ENCODE measurements at regions not wholly inside any gene's neighbourhood (a gene's known extent, or its start where the extent isn't known, plus 50 kb on each side); places are given as distances from the start of the nearest gene placed in this dataset.

GRCh38 chr12:46470036-46470627, 97.6 kb upstream of the SLC38A2 start:
- DNase-seq (ENCODE audit: low spot score): no peak

- DNase-seq (ENCODE audit: low spot score): no peak
These were observed 96.2 kb upstream of the SLC38A2 start for GRCh38 chr12:46468813-46469212.

- DNase-seq (ENCODE audit: low spot score): no peak
These were observed 95.6 kb upstream of the SLC38A2 start for GRCh38 chr12:46468160-46468559.

GRCh38 chr12:46465307-46465706, 92.7 kb upstream of the SLC38A2 start:
- DNase-seq (ENCODE audit: low spot score): no peak

- DNase-seq (ENCODE audit: low spot score): no peak
These were observed 92.3 kb upstream of the SLC38A2 start for GRCh38 chr12:46464863-46465262.

GRCh38 chr12:46462641-46463355, 90.2 kb upstream of the SLC38A2 start:
- DNase-seq (ENCODE audit: low spot score): no peak

GRCh38 chr12:46461907-46462640, 89.5 kb upstream of the SLC38A2 start:
- no peak for DNase-seq (ENCODE audit: low spot score)

- DNase-seq (ENCODE audit: low spot score): no peak
These were observed 88.9 kb upstream of the SLC38A2 start for GRCh38 chr12:46461459-46461858.

- no peak for DNase-seq (ENCODE audit: low spot score)
These were observed 88.2 kb upstream of the SLC38A2 start for GRCh38 chr12:46460682-46461210.

- DNase-seq (ENCODE audit: low spot score): no peak
These were observed 87.4 kb upstream of the SLC38A2 start for GRCh38 chr12:46459861-46460545.

- DNase-seq (ENCODE audit: low spot score): no peak
These were observed 86.5 kb upstream of the SLC38A2 start for GRCh38 chr12:46459111-46459510.

- no peak for DNase-seq (ENCODE audit: low spot score)
These were observed 86.0 kb upstream of the SLC38A2 start for GRCh38 chr12:46458500-46459102.

- DNase-seq (ENCODE audit: low spot score): no peak
These were observed 85.4 kb upstream of the SLC38A2 start for GRCh38 chr12:46457958-46458357.

GRCh38 chr12:46456356-46457334, 84.1 kb upstream of the SLC38A2 start:
- DNase-seq (ENCODE audit: low spot score): peak; percentile 50

GRCh38 chr12:46455648-46456352, 83.2 kb upstream of the SLC38A2 start:
- DNase-seq (ENCODE audit: low spot score): peak; percentile 13

GRCh38 chr12:46454981-46455380, 82.4 kb upstream of the SLC38A2 start:
- DNase-seq (ENCODE audit: low spot score): no peak

- DNase-seq (ENCODE audit: low spot score): no peak
These were observed 80.9 kb upstream of the SLC38A2 start for GRCh38 chr12:46453428-46453827.

- DNase-seq (ENCODE audit: low spot score): no peak
These were observed 80.2 kb upstream of the SLC38A2 start for GRCh38 chr12:46452776-46453175.

- no peak for DNase-seq (ENCODE audit: low spot score)
These were observed 79.6 kb upstream of the SLC38A2 start for GRCh38 chr12:46452061-46452615.
